MM.1S (cell line): ENCODE measurements at regions not wholly inside any gene's neighbourhood (a gene's known extent, or its start where the extent isn't known, plus 50 kb on each side); places are given as distances from the start of the nearest gene placed in this dataset.

Source experiments
- CTCF ChIP-seq: fragments of 300-600 bp; sonication (generic); IDR thresholded peaks from 2 replicates; pipeline ENCODE4 v1.5.1; 2016; ENCODE audit warnings: antibody characterized with exemption, low read length, mixed read lengths
- EZH2 ChIP-seq: fragments of 300-600 bp; sonication (generic); optimal IDR thresholded peaks from 2 replicates; pipeline ENCODE3; 2017; ENCODE audit warnings: low read depth, mild to moderate bottlenecking, antibody characterized with exemption, low read length, mixed read lengths
- EZH2phosphoT487 ChIP-seq: fragments of 300-600 bp; sonication (generic); IDR thresholded peaks from 2 replicates; pipeline ENCODE4 v1.6.1; 2018; ENCODE audit warnings: antibody characterized with exemption, low read length

DNA sequence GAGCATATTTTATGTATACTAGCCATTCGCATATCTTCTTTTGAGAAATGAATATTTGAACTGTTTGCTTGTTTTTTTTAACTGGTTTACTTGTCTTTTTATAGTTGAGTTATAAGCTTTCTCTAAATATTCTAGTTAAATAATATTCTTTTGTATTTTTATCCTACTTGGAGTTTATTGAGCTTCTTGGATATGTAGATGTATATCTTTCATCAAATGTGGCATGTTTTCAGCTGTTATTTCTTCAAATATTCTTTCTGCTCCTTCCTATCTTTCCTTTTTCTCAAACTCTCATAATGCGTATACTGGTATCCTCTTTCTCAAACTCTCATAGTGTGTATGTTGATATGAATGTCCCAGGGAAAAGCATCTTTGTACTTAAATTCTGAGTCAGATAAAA is 100.3 kb upstream of the NCKAP5 start:
- no peak for TF ChIP-seq CTCF
- TF ChIP-seq EZH2: no peak
- no peak for TF ChIP-seq EZH2phosphoT487
